OCI-LY3 (cell line): ENCODE measurements at regions not wholly inside any gene's neighbourhood (a gene's known extent, or its start where the extent isn't known, plus 50 kb on each side); places are given as distances from the start of the nearest gene placed in this dataset.

Experiments
- H2AFZ ChIP-seq: fragments of 200-600, 300-600 bp; shearing (Covaris generic); 2 replicates; pipeline ENCODE4 v1.6.0; 2014; ENCODE audit warnings: antibody characterized with exemption, low read depth, low read length
- H3K27ac ChIP-seq: fragments of 200-600, 300-600 bp; sonication (generic); 2 replicates; pipeline ENCODE4 v1.5.1; 2014; ENCODE audit warnings: mild to moderate bottlenecking, low read length, moderate library complexity, mixed read lengths
- H3K27me3 ChIP-seq: fragments of 200-600, 300-600 bp; sonication (generic); 2 replicates; pipeline ENCODE4 v1.6.1; 2014; ENCODE audit warnings: low read depth, low read length, mixed read lengths
- H3K36me3 ChIP-seq: fragments of 200-600, 300-600 bp; sonication (generic); replicated peaks from 2 replicates; pipeline ENCODE3; 2014; ENCODE audit warnings: low read depth, low read length, mixed read lengths
- H3K4me1 ChIP-seq: fragments of 300-600, 200-600 bp; sonication (generic); 2 replicates; pipeline ENCODE4 v1.6.1; 2014; ENCODE audit warnings: low read length, mixed read lengths
- H3K4me2 ChIP-seq: fragments of 200-600, 300-600 bp; sonication (generic); 2 replicates; pipeline ENCODE4 v1.6.1; 2014; ENCODE audit warnings: low read length, mixed read lengths
- H3K4me3 ChIP-seq: fragments of 300-600, 200-600 bp; sonication (generic); 2 replicates; pipeline ENCODE4 v1.5.1; 2014; ENCODE audit warnings: antibody characterized with exemption, mild to moderate bottlenecking, low read length, moderate library complexity
- H3K79me2 ChIP-seq: fragments of 300-600, 200-600 bp; shearing (Covaris generic); 2 replicates; pipeline ENCODE4 v1.6.1; 2014; ENCODE audit warnings: mild to moderate bottlenecking, low read length, mixed read lengths
- H3K9ac ChIP-seq: fragments of 300-600, 200-600 bp; shearing (Covaris generic); 2 replicates; pipeline ENCODE4 v1.6.0; 2014; ENCODE audit warnings: mild to moderate bottlenecking, low read length, moderate library complexity
- H3K9me3 ChIP-seq: fragments of 200-600, 300-600 bp; shearing (Covaris generic); 2 replicates; pipeline ENCODE4 v1.6.1; 2014; ENCODE audit warnings: low read length, mixed read lengths; ENCODE audit not compliant: insufficient read depth
- H4K20me1 ChIP-seq: fragments of 200-600, 300-600 bp; sonication (generic); 2 replicates; pipeline ENCODE4 v1.6.1; 2016; ENCODE audit warnings: low read length, mixed read lengths; ENCODE audit not compliant: insufficient read depth
- EZH2phosphoT487 ChIP-seq: fragments of 200-600 bp; shearing (Covaris generic); IDR thresholded peaks from 2 replicates; pipeline ENCODE4 v1.6.1; 2018; ENCODE audit warnings: antibody characterized with exemption, mixed run types, low read depth
- TF ChIP-seq, protein P1 (sequence below): fragments of 200-600, 300-600 bp; sonication (generic); IDR thresholded peaks from 2 replicates; pipeline ENCODE4 v1.5.1; 2014; ENCODE audit warnings: antibody characterized with exemption, low read length, low read depth

- Histone ChIP-seq H4K20me1 (no peaks in the 10 kb centered on the region), H3K27ac (no peak overlapping the region), H3K79me2 (no peaks in the 10 kb centered on the region), H3K9ac (no peak overlapping the region), H3K36me3 (no peaks in the 10 kb centered on the region), H3K4me1 (no peaks in the 10 kb centered on the region), H3K27me3 (peaks cover 3% of the 10 kb centered on the region; the same call in 1 of the 2 replicates), H3K4me3 (no peak overlapping the region), H3K9me3 (no peaks in the 10 kb centered on the region), H2AFZ (no peak overlapping the region), H3K4me2 (no peak overlapping the region)
- no peak for TF ChIP-seq EZH2phosphoT487
These were observed 76.7 kb upstream of the IFNE start for GRCh38 chr9:21558615-21559401.

- H3K9ac ChIP-seq: no peak overlapping the region
These were observed 77.5 kb upstream of the IFNE start for GRCh38 chr9:21559402-21560280.

GRCh38 chr9:21560281-21560745 is 78.2 kb upstream of the IFNE start:
- no peak overlapping the region for H3K4me3 ChIP-seq
- H3K9me3 ChIP-seq: no peaks in the 10 kb centered on the region
- no peak overlapping the region for H2AFZ ChIP-seq
- TF ChIP-seq, protein P1, sequence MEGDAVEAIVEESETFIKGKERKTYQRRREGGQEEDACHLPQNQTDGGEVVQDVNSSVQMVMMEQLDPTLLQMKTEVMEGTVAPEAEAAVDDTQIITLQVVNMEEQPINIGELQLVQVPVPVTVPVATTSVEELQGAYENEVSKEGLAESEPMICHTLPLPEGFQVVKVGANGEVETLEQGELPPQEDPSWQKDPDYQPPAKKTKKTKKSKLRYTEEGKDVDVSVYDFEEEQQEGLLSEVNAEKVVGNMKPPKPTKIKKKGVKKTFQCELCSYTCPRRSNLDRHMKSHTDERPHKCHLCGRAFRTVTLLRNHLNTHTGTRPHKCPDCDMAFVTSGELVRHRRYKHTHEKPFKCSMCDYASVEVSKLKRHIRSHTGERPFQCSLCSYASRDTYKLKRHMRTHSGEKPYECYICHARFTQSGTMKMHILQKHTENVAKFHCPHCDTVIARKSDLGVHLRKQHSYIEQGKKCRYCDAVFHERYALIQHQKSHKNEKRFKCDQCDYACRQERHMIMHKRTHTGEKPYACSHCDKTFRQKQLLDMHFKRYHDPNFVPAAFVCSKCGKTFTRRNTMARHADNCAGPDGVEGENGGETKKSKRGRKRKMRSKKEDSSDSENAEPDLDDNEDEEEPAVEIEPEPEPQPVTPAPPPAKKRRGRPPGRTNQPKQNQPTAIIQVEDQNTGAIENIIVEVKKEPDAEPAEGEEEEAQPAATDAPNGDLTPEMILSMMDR: no peak
- no peak for TF ChIP-seq EZH2phosphoT487
- H3K79me2 ChIP-seq: no peaks in the 10 kb centered on the region
- no peaks in the 10 kb centered on the region for H3K4me1 ChIP-seq
- no peaks in the 10 kb centered on the region for H3K36me3 ChIP-seq
- H3K4me2 ChIP-seq: no peak overlapping the region
- H3K9ac ChIP-seq: no peak overlapping the region
- no peak overlapping the region for H3K27ac ChIP-seq
- H4K20me1 ChIP-seq: no peaks in the 10 kb centered on the region
- H3K27me3 ChIP-seq: peaks cover 7% of the 10 kb centered on the region; the same call in 1 of the 2 replicates

More at GRCh38 chr9:21559402-21560280, 77.5 kb upstream of the IFNE start:
- H3K4me1 ChIP-seq: no peaks in the 10 kb centered on the region
- no peak overlapping the region for H3K4me2 ChIP-seq
- no peak overlapping the region for H2AFZ ChIP-seq
- H3K27ac ChIP-seq: no peak overlapping the region
- no peaks in the 10 kb centered on the region for H4K20me1 ChIP-seq
- no peak overlapping the region for H3K4me3 ChIP-seq
- no peaks in the 10 kb centered on the region for H3K36me3 ChIP-seq
- H3K79me2 ChIP-seq: no peaks in the 10 kb centered on the region
- H3K27me3 ChIP-seq: peaks cover 5% of the 10 kb centered on the region; the same call in 1 of the 2 replicates
- TF ChIP-seq, protein P1: no peak
- no peaks in the 10 kb centered on the region for H3K9me3 ChIP-seq

GRCh38 chr9:21561502-21561901 is 79.4 kb upstream of the IFNE start:
- TF ChIP-seq EZH2phosphoT487: no peak
- TF ChIP-seq, protein P1: no peak
- H3K9me3 ChIP-seq: no peaks in the 10 kb centered on the region
- no peak overlapping the region for H3K27ac ChIP-seq
- no peaks in the 10 kb centered on the region for H3K79me2 ChIP-seq
- H3K27me3 ChIP-seq: peaks cover 13% of the 10 kb centered on the region
- no peaks in the 10 kb centered on the region for H4K20me1 ChIP-seq
- H3K4me2 ChIP-seq: no peak overlapping the region
- H2AFZ ChIP-seq: no peak overlapping the region
- H3K9ac ChIP-seq: no peak overlapping the region
- no peaks in the 10 kb centered on the region for H3K36me3 ChIP-seq
- no peaks in the 10 kb centered on the region for H3K4me1 ChIP-seq
- H3K4me3 ChIP-seq: no peak overlapping the region
